Liver (tissue), 7 donors: ENCODE measurements at regions not wholly inside any gene's neighbourhood (a gene's known extent, or its start where the extent isn't known, plus 50 kb on each side); places are given as distances from the start of the nearest gene placed in this dataset.

Experiments used
- DNase-seq: peaks from one replicate; pipeline ENCODE4 v3.0.0-alpha.2; 2017; ENCODE audit warnings: low spot score
- H3K27ac ChIP-seq, 2 donors: one replicate each; pipeline ENCODE4 v1.7.0; 2013; ENCODE audit warnings: inconsistent platforms in 2 of 2, low read length in 2 of 2, control low read depth in 1 of 2, low read depth in 1 of 2, mild to moderate bottlenecking in 1 of 2
- H3K27me3 ChIP-seq, 4 donors: one replicate each; pipeline versions ENCODE4 v1.6.1 to v1.7.0; 2013; ENCODE audit warnings: low read length in 3 of 4, inconsistent platforms in 1 of 4, mild to moderate bottlenecking in 1 of 4, moderate library complexity in 1 of 4; ENCODE audit not compliant: control insufficient read depth in 4 of 4, insufficient read depth in 4 of 4
- H3K36me3 ChIP-seq, 4 donors: one replicate each; pipeline versions ENCODE4 v1.6.1 to v1.7.0; 2013; ENCODE audit warnings: low read length in 3 of 4, mild to moderate bottlenecking in 3 of 4, low read depth in 1 of 4, moderate library complexity in 1 of 4; ENCODE audit not compliant: control insufficient read depth in 4 of 4, insufficient read depth in 3 of 4
- H3K4me1 ChIP-seq, 4 donors: one replicate each; pipeline versions ENCODE4 v1.6.1 to v1.7.0; 2013; ENCODE audit warnings: low read length in 3 of 4, mild to moderate bottlenecking in 3 of 4, moderate library complexity in 1 of 4; ENCODE audit not compliant: control insufficient read depth in 4 of 4, insufficient read depth in 4 of 4
- H3K4me3 ChIP-seq, 3 donors: one replicate each; pipeline versions ENCODE4 v1.6.1 to v1.7.0; 2013; ENCODE audit warnings: low read length in 3 of 3, control low read depth in 1 of 3, low read depth in 1 of 3, mild to moderate bottlenecking in 1 of 3
- H3K9ac ChIP-seq, 2 donors: one replicate each; pipeline ENCODE4 v1.7.0; 2013; ENCODE audit warnings: low read length in 2 of 2, mild to moderate bottlenecking in 2 of 2, moderate library complexity in 2 of 2, control low read depth in 1 of 2, low read depth in 1 of 2
- H3K9me3 ChIP-seq, 4 donors: one replicate each; pipeline versions ENCODE4 v1.6.1 to v1.7.0; 2013; ENCODE audit warnings: low read length in 3 of 4; ENCODE audit not compliant: control insufficient read depth in 4 of 4
- EGR1 ChIP-seq, 2 donors: IDR thresholded peaks; 2 replicates each; pipeline ENCODE4 v1.6.1; 2016 to 2018; ENCODE audit warnings: antibody characterized with exemption in 2 of 2, low read depth in 2 of 2
- FOXA1 ChIP-seq: IDR thresholded peaks from 2 replicates; pipeline ENCODE4 v1.6.1; 2016; ENCODE audit warnings: antibody characterized with exemption
- FOXA2 ChIP-seq: IDR thresholded peaks from 2 replicates; pipeline ENCODE4 v1.6.1; 2016; ENCODE audit warnings: antibody characterized with exemption
- GABPA ChIP-seq, 2 donors: IDR thresholded peaks in 1 of 2; conservative IDR thresholded peaks in 1 of 2; 2 replicates each; pipeline ENCODE4 v1.6.1; 2016; ENCODE audit warnings: antibody characterized with exemption in 2 of 2, mild to moderate bottlenecking in 1 of 2, moderate library complexity in 1 of 2
- HNF4A ChIP-seq, 2 donors: conservative IDR thresholded peaks; 2 replicates each; pipeline ENCODE4 v1.6.1; 2016; ENCODE audit warnings: antibody characterized with exemption in 2 of 2, mild to moderate bottlenecking in 2 of 2
- HNF4G ChIP-seq: IDR thresholded peaks from 2 replicates; pipeline ENCODE4 v1.6.1; 2016; ENCODE audit warnings: antibody characterized with exemption
- JUND ChIP-seq, 2 donors: IDR thresholded peaks; 2 replicates each; pipeline ENCODE4 v1.6.1; 2016; ENCODE audit warnings: antibody characterized with exemption in 2 of 2
- NR2F2 ChIP-seq: IDR thresholded peaks from 2 replicates; pipeline ENCODE4 v1.6.1; 2016; ENCODE audit warnings: antibody characterized with exemption
- RAD21 ChIP-seq, 2 donors: IDR thresholded peaks; 2 replicates each; pipeline ENCODE4 v1.6.1; 2016; ENCODE audit warnings: antibody characterized with exemption in 2 of 2, mild to moderate bottlenecking in 2 of 2
- RXRA ChIP-seq, 2 donors: IDR thresholded peaks; 2 replicates each; pipeline ENCODE4 v1.6.1; 2017 to 2018; ENCODE audit warnings: antibody characterized with exemption in 2 of 2, mild to moderate bottlenecking in 1 of 2
- SP1 ChIP-seq: IDR thresholded peaks from 2 replicates; pipeline ENCODE4 v1.6.1; 2018; ENCODE audit warnings: antibody characterized with exemption, mild to moderate bottlenecking
- TAF1 ChIP-seq: conservative IDR thresholded peaks from 2 replicates; pipeline ENCODE4 v1.6.1; 2016; ENCODE audit warnings: antibody characterized with exemption, mild to moderate bottlenecking
- YY1 ChIP-seq: IDR thresholded peaks from 2 replicates; pipeline ENCODE4 v1.6.1; 2016; ENCODE audit warnings: antibody characterized with exemption, mild to moderate bottlenecking
- WGBS: extraction: QIAGEN DNeasy Blood & Tissue Kit; methylation state at CpG from one replicate; pipeline ENCODE4 v1.1.7; 2013; 5-methylcytosine and 5-hydroxymethylcytosine counted together
- TF ChIP-seq, protein P1 (sequence below): IDR thresholded peaks from 2 replicates; pipeline ENCODE4 v1.6.1; 2016; ENCODE audit warnings: antibody characterized with exemption
- TF ChIP-seq, protein P2 (sequence below): IDR thresholded peaks from 2 replicates; pipeline ENCODE4 v1.6.1; 2016; ENCODE audit warnings: antibody characterized with exemption
- TF ChIP-seq, protein P3 (sequence below): IDR thresholded peaks from 2 replicates; pipeline ENCODE4 v1.6.1; 2016; ENCODE audit warnings: antibody characterized with exemption
- TF ChIP-seq, protein P4 (sequence below): IDR thresholded peaks from 2 replicates; pipeline ENCODE4 v1.6.1; 2016; ENCODE audit warnings: antibody characterized with exemption, mild to moderate bottlenecking
- donor health status: healthy.
- donor health status: healthy.
- donor health status: healthy.
- donor health status: healthy.

DNA sequence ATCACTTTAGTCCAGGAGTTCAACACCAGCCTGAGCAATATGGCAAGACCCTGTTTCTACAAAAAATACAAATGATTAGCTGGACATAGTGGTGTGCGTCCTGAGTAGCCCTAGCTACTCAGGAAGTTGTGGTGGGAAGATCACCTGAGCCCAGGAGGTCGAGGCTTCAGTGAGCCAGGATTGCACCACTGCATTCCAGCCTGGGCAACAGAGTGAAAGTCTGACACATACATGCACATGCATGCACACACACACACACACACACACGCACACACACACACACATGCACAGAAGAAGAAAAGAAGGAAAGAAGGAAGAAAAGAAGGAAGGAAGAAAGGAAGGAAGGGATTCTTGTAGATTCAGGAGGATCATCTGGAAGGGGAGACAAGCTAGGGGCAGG lies 104.4 kb upstream of the USP25 start:
- no peak overlapping the region for H3K27ac ChIP-seq
- no peak for DNase-seq
- TF ChIP-seq, protein P1, sequence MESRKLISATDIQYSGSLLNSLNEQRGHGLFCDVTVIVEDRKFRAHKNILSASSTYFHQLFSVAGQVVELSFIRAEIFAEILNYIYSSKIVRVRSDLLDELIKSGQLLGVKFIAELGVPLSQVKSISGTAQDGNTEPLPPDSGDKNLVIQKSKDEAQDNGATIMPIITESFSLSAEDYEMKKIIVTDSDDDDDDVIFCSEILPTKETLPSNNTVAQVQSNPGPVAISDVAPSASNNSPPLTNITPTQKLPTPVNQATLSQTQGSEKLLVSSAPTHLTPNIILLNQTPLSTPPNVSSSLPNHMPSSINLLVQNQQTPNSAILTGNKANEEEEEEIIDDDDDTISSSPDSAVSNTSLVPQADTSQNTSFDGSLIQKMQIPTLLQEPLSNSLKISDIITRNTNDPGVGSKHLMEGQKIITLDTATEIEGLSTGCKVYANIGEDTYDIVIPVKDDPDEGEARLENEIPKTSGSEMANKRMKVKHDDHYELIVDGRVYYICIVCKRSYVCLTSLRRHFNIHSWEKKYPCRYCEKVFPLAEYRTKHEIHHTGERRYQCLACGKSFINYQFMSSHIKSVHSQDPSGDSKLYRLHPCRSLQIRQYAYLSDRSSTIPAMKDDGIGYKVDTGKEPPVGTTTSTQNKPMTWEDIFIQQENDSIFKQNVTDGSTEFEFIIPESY: no peak
- TF ChIP-seq EGR1 (IDR thresholded peaks at IDR 0.05; ENCODE audit: low read depth in 2 of 2): no peak
- no peak for TF ChIP-seq JUND (IDR thresholded peaks at IDR 0.05)
- TF ChIP-seq TAF1: no peak
- no peak for TF ChIP-seq NR2F2
- TF ChIP-seq, protein P2, sequence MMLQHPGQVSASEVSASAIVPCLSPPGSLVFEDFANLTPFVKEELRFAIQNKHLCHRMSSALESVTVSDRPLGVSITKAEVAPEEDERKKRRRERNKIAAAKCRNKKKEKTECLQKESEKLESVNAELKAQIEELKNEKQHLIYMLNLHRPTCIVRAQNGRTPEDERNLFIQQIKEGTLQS: no peak
- TF ChIP-seq, protein P3, sequence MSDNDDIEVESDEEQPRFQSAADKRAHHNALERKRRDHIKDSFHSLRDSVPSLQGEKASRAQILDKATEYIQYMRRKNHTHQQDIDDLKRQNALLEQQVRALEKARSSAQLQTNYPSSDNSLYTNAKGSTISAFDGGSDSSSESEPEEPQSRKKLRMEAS: no peak
- no peak for TF ChIP-seq GABPA (IDR thresholded peaks at IDR 0.05 in 1 of 2, conservative IDR thresholded peaks at IDR 0.05 in 1 of 2)
- TF ChIP-seq HNF4A (conservative IDR thresholded peaks at IDR 0.05): no peak
- no peak for TF ChIP-seq HNF4G
- TF ChIP-seq FOXA1: no peak
- no peak for TF ChIP-seq YY1
- no peak for TF ChIP-seq SP1
- TF ChIP-seq RAD21 (IDR thresholded peaks at IDR 0.05): no peak
- TF ChIP-seq RXRA (IDR thresholded peaks at IDR 0.05): no peak
- TF ChIP-seq FOXA2: no peak
- 85% methylated on average over 3 of the region's 3 CpGs for WGBS
- no peaks in the 10 kb centered on the region for H3K36me3 ChIP-seq
- H3K9me3 ChIP-seq: no peaks in the 10 kb centered on the region
- H3K9ac ChIP-seq: no peak overlapping the region
- H3K4me3 ChIP-seq: no peak overlapping the region
- no peaks in the 10 kb centered on the region for H3K4me1 ChIP-seq
- no peaks in the 10 kb centered on the region for H3K27me3 ChIP-seq

DNA sequence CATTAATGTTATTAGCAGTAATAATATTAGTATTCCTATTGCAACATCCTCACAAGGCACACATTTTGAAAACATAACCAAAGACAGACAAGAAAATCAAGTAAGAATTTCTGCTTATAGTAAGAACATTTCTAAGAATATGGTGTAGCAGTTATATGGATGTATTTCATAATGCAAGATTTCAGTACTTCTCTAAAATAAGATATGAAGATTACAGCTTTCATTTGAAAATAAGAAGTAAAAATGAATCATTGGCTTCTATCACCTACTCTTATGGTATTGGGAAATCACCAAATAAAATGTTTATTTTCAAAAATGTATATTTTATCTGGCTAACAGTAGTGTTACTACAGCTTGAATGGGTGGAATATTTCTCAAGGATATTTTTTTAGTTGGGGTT lies 103.8 kb upstream of the USP25 start:
- H3K4me3 ChIP-seq: no peak overlapping the region
- no peak overlapping the region for H3K9ac ChIP-seq
- no peaks in the 10 kb centered on the region for H3K4me1 ChIP-seq
- no peak overlapping the region for H3K27ac ChIP-seq
- DNase-seq: no peak
- H3K9me3 ChIP-seq: no peaks in the 10 kb centered on the region
- TF ChIP-seq, protein P3: no peak
- TF ChIP-seq, protein P4, sequence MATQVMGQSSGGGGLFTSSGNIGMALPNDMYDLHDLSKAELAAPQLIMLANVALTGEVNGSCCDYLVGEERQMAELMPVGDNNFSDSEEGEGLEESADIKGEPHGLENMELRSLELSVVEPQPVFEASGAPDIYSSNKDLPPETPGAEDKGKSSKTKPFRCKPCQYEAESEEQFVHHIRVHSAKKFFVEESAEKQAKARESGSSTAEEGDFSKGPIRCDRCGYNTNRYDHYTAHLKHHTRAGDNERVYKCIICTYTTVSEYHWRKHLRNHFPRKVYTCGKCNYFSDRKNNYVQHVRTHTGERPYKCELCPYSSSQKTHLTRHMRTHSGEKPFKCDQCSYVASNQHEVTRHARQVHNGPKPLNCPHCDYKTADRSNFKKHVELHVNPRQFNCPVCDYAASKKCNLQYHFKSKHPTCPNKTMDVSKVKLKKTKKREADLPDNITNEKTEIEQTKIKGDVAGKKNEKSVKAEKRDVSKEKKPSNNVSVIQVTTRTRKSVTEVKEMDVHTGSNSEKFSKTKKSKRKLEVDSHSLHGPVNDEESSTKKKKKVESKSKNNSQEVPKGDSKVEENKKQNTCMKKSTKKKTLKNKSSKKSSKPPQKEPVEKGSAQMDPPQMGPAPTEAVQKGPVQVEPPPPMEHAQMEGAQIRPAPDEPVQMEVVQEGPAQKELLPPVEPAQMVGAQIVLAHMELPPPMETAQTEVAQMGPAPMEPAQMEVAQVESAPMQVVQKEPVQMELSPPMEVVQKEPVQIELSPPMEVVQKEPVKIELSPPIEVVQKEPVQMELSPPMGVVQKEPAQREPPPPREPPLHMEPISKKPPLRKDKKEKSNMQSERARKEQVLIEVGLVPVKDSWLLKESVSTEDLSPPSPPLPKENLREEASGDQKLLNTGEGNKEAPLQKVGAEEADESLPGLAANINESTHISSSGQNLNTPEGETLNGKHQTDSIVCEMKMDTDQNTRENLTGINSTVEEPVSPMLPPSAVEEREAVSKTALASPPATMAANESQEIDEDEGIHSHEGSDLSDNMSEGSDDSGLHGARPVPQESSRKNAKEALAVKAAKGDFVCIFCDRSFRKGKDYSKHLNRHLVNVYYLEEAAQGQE: no peak
- TF ChIP-seq TAF1: no peak
- TF ChIP-seq YY1: no peak
- TF ChIP-seq HNF4G: no peak
- no peak for TF ChIP-seq SP1
- TF ChIP-seq JUND (IDR thresholded peaks at IDR 0.05): no peak
- no peak for TF ChIP-seq HNF4A (conservative IDR thresholded peaks at IDR 0.05)
- TF ChIP-seq GABPA (IDR thresholded peaks at IDR 0.05 in 1 of 2, conservative IDR thresholded peaks at IDR 0.05 in 1 of 2): no peak
- TF ChIP-seq RXRA (IDR thresholded peaks at IDR 0.05): no peak
- TF ChIP-seq FOXA1: no peak
- TF ChIP-seq, protein P1: no peak
- TF ChIP-seq FOXA2: no peak
- TF ChIP-seq, protein P2: no peak
- TF ChIP-seq RAD21 (IDR thresholded peaks at IDR 0.05): no peak
- TF ChIP-seq EGR1 (IDR thresholded peaks at IDR 0.05; ENCODE audit: low read depth in 2 of 2): no peak
- H3K36me3 ChIP-seq: no peaks in the 10 kb centered on the region
- no peaks in the 10 kb centered on the region for H3K27me3 ChIP-seq
